H9 (cell line): ENCODE measurements at regions not wholly inside any gene's neighbourhood (a gene's known extent, or its start where the extent isn't known, plus 50 kb on each side); places are given as distances from the start of the nearest gene placed in this dataset.
A peak's percentile ranks its signal among the peaks of the same experiment; 100 is the strongest.

Source experiments
- DNase-seq: peaks from one replicate; pipeline ENCODE4 v3.0.0-alpha.2; 2017
- H2AFZ ChIP-seq: one replicate; pipeline ENCODE4 v1.6.1; 2013; ENCODE audit warnings: mild to moderate bottlenecking, low read length, control low read depth, moderate library complexity
- H2AK5ac ChIP-seq: 2 replicates; pipeline ENCODE4 v1.6.1; 2013; ENCODE audit warnings: low read length, control low read depth, mixed read lengths; ENCODE audit not compliant: insufficient read length
- H2BK120ac ChIP-seq: one replicate; pipeline ENCODE4 v1.6.1; 2013; ENCODE audit warnings: low read depth, mild to moderate bottlenecking, low read length, control low read depth, inconsistent platforms; ENCODE audit not compliant: poor library complexity, severe bottlenecking
- H2BK12ac ChIP-seq: 2 replicates; pipeline ENCODE4 v1.6.1; 2013; ENCODE audit warnings: low read length, control low read depth, mixed read lengths, low read depth; ENCODE audit not compliant: insufficient read length
- H2BK15ac ChIP-seq: 2 replicates; pipeline ENCODE4 v1.6.1; 2013; ENCODE audit warnings: low read depth, low read length, control low read depth
- H2BK20ac ChIP-seq: one replicate; pipeline ENCODE4 v1.6.1; 2013; ENCODE audit warnings: low read depth, mild to moderate bottlenecking, low read length, control low read depth, inconsistent platforms; ENCODE audit not compliant: poor library complexity, severe bottlenecking
- H2BK5ac ChIP-seq: 2 replicates; pipeline ENCODE4 v1.6.1; 2013; ENCODE audit warnings: low read length, control low read depth, mixed read lengths; ENCODE audit not compliant: insufficient read length
- H3K14ac ChIP-seq: 2 replicates; pipeline ENCODE4 v1.6.1; 2013; ENCODE audit warnings: low read length, control low read depth; ENCODE audit not compliant: insufficient read depth
- H3K18ac ChIP-seq: 2 replicates; pipeline ENCODE4 v1.6.1; 2013; ENCODE audit warnings: low read depth, mild to moderate bottlenecking, mixed read lengths, low read length, control low read depth; ENCODE audit not compliant: insufficient read length
- H3K23ac ChIP-seq: 2 replicates; pipeline ENCODE4 v1.6.1; 2013; ENCODE audit warnings: low read length, control low read depth, mixed read lengths, low read depth; ENCODE audit not compliant: insufficient read length
- H3K23me2 ChIP-seq: 2 replicates; pipeline ENCODE4 v1.6.1; 2013; ENCODE audit warnings: low read depth, mild to moderate bottlenecking, mixed read lengths, low read length, control low read depth; ENCODE audit not compliant: insufficient read length, poor library complexity, severe bottlenecking
- H3K27ac ChIP-seq: 2 replicates; pipeline ENCODE4 v1.5.1; 2013; ENCODE audit warnings: low read length, control low read depth, mixed read lengths, low read depth; ENCODE audit not compliant: insufficient read length
- H3K27me3 ChIP-seq: 2 replicates; pipeline ENCODE4 v1.6.1; 2013; ENCODE audit warnings: low read length, control low read depth, inconsistent platforms; ENCODE audit not compliant: insufficient read depth
- H3K4ac ChIP-seq: 2 replicates; pipeline ENCODE4 v1.6.1; 2013; ENCODE audit warnings: low read depth, mild to moderate bottlenecking, control low read depth, inconsistent platforms, low read length, moderate library complexity
- H3K4me1 ChIP-seq: 2 replicates; pipeline ENCODE4 v1.6.1; 2013; ENCODE audit warnings: low read length, control low read depth, inconsistent platforms; ENCODE audit not compliant: insufficient read depth
- H3K4me2 ChIP-seq: 2 replicates; pipeline ENCODE4 v1.6.1; 2013; ENCODE audit warnings: low read length, control low read depth, mixed read lengths; ENCODE audit not compliant: insufficient read length, insufficient read depth
- H3K56ac ChIP-seq: 2 replicates; pipeline ENCODE4 v1.6.1; 2013; ENCODE audit warnings: low read depth, mild to moderate bottlenecking, mixed read lengths, low read length, control low read depth; ENCODE audit not compliant: insufficient read length
- H3K79me1 ChIP-seq: 2 replicates; pipeline ENCODE4 v1.6.1; 2013; ENCODE audit warnings: low read depth, mild to moderate bottlenecking, moderate library complexity, low read length, control low read depth, inconsistent platforms; ENCODE audit not compliant: insufficient read depth, poor library complexity, severe bottlenecking
- H3K79me2 ChIP-seq: 2 replicates; pipeline ENCODE4 v1.6.1; 2013; ENCODE audit warnings: low read length, control low read depth, inconsistent platforms; ENCODE audit not compliant: insufficient read depth
- H3K9ac ChIP-seq: 2 replicates; pipeline ENCODE4 v1.6.1; 2013; ENCODE audit warnings: low read length, control low read depth, mixed read lengths; ENCODE audit not compliant: insufficient read length; ENCODE audit errors: extremely low read depth
- H3K9me3 ChIP-seq: one replicate; pipeline ENCODE4 v1.6.1; 2013; ENCODE audit warnings: low read depth, low read length, inconsistent platforms; ENCODE audit not compliant: control insufficient read depth
- H3T11ph ChIP-seq: one replicate; pipeline ENCODE4 v1.6.1; 2013; ENCODE audit warnings: mild to moderate bottlenecking, low read length, control low read depth, inconsistent platforms
- H4K20me1 ChIP-seq: one replicate; pipeline ENCODE4 v1.6.1; 2013; ENCODE audit not compliant: control insufficient read depth, insufficient read length, insufficient read depth
- H4K5ac ChIP-seq: 2 replicates; pipeline ENCODE4 v1.6.1; 2013; ENCODE audit warnings: low read depth, mild to moderate bottlenecking, mixed read lengths, low read length, control low read depth; ENCODE audit not compliant: insufficient read length
- H4K8ac ChIP-seq: replicated peaks from 2 replicates; pipeline ENCODE4 v1.6.1; 2013; ENCODE audit warnings: low read length, control low read depth, mixed read lengths, low read depth; ENCODE audit not compliant: insufficient read length
- H4K91ac ChIP-seq: 2 replicates; pipeline ENCODE4 v1.6.1; 2013; ENCODE audit warnings: low read depth, mild to moderate bottlenecking, moderate library complexity, mixed read lengths, low read length, control low read depth; ENCODE audit not compliant: insufficient read length
- H3K27ac Mint-ChIP-seq, 3 experiments: 2 replicates in 2 of 3; 3 replicates in 1 of 3; pipeline ENCODE4 v1.8.0; 2020 to 2021; ENCODE audit warnings: mixed read lengths in 3 of 3, mild to moderate bottlenecking in 1 of 3, moderate library complexity in 1 of 3
- H3K27me3 Mint-ChIP-seq: 2 replicates; pipeline ENCODE4 v1.8.0; 2021; ENCODE audit warnings: low read depth, mild to moderate bottlenecking, moderate library complexity, mixed read lengths
- H3K36me3 Mint-ChIP-seq, 3 experiments: 2 replicates in 2 of 3; 3 replicates in 1 of 3; pipeline ENCODE4 v1.8.0; 2020 to 2021; ENCODE audit warnings: low read depth in 3 of 3, mixed read lengths in 3 of 3; ENCODE audit not compliant: insufficient read depth in 1 of 3
- H3K4me1 Mint-ChIP-seq, 2 experiments: 2 replicates each; pipeline ENCODE4 v1.8.0; 2020; ENCODE audit warnings: mixed read lengths in 2 of 2
- H3K4me3 Mint-ChIP-seq, 2 experiments: 2 replicates in 1 of 2; 3 replicates in 1 of 2; pipeline ENCODE4 v1.8.0; 2020 to 2021; ENCODE audit warnings: mild to moderate bottlenecking in 2 of 2, mixed read lengths in 2 of 2, moderate library complexity in 1 of 2
- H3K9me3 Mint-ChIP-seq, 2 experiments: 2 replicates in 1 of 2; 3 replicates in 1 of 2; pipeline ENCODE4 v1.8.0; 2020; ENCODE audit warnings: mild to moderate bottlenecking in 2 of 2, mixed read lengths in 2 of 2, moderate library complexity in 1 of 2
- CTCF ChIP-seq: fragments of 200-600 bp; sonication (generic); conservative IDR thresholded peaks from 3 replicates; pipeline ENCODE4 v1.8.0; 2021; ENCODE audit warnings: antibody characterized with exemption, mild to moderate bottlenecking
- WGBS: extraction: QIAGEN DNeasy Blood & Tissue Kit; methylation state at CpG from one replicate; pipeline ENCODE4 v1.1.7; 2013; ENCODE audit warnings: missing lambda C conversion rate, low lambda C conversion rate, mixed read lengths; ENCODE audit not compliant: insufficient read length; ENCODE audit errors: extremely low coverage; 5-methylcytosine and 5-hydroxymethylcytosine counted together

- no peaks in the 10 kb centered on the region for H3K9me3 ChIP-seq
- H4K20me1 ChIP-seq: no peaks in the 10 kb centered on the region
- H2BK15ac ChIP-seq: no peak overlapping the region
- WGBS: no CpG with 5 or more reads among the region's 6 CpGs
- H3K9ac ChIP-seq: no peak overlapping the region
- H3K9me3 Mint-ChIP-seq: no peaks in the 10 kb centered on the region; a peak in 1 of 5 replicates
- no peak overlapping the region for H4K5ac ChIP-seq
- H2BK120ac ChIP-seq: no peak overlapping the region
- H2BK5ac ChIP-seq: no peak overlapping the region
- H3K4me1 Mint-ChIP-seq: peaks cover 0 to 12% of the 10 kb centered on the region in 2 experiments; a peak in 1 of 4 replicates
- TF ChIP-seq CTCF: no peak
- H3K79me1 ChIP-seq: no peaks in the 10 kb centered on the region
- no peak overlapping the region for H3K56ac ChIP-seq
- H3K14ac ChIP-seq: no peak overlapping the region
- peaks cover 3% of the 10 kb centered on the region for H3K27me3 Mint-ChIP-seq
- no peak for DNase-seq
- 0 out of 7 replicates have a peak overlapping the region, but pooled peaks of 1 of the 3 experiments have one; percentile 50 for H3K27ac Mint-ChIP-seq
- H4K91ac ChIP-seq: no peak overlapping the region
- no peaks in the 10 kb centered on the region for H3K27me3 ChIP-seq
- H4K8ac ChIP-seq: no peak overlapping the region
- H3T11ph ChIP-seq: no peak overlapping the region
- no peak overlapping the region for H3K18ac ChIP-seq
- no peak overlapping the region for H2AK5ac ChIP-seq
- H3K4me1 ChIP-seq: no peaks in the 10 kb centered on the region
- H3K36me3 Mint-ChIP-seq: no peaks in the 10 kb centered on the region
- H3K23ac ChIP-seq: no peak overlapping the region
- no peaks in the 10 kb centered on the region for H3K23me2 ChIP-seq
- no peak overlapping the region for H2BK20ac ChIP-seq
- no peak overlapping the region for H3K4me2 ChIP-seq
- H3K79me2 ChIP-seq: no peaks in the 10 kb centered on the region
- no peak overlapping the region for H3K4ac ChIP-seq
- H2BK12ac ChIP-seq: no peak overlapping the region
- no peak overlapping the region for H3K27ac ChIP-seq
- H2AFZ ChIP-seq: no peak overlapping the region
- H3K4me3 Mint-ChIP-seq: no peak overlapping the region
These were observed 123.6 kb upstream of the PTPN1 start for GRCh38 chr20:50386641-50386960.
